Epithelial cell of esophagus (primary cell): ENCODE measurements at regions not wholly inside any gene's neighbourhood (a gene's known extent, or its start where the extent isn't known, plus 50 kb on each side); places are given as distances from the start of the nearest gene placed in this dataset.
A peak's percentile ranks its signal among the peaks of the same experiment; 100 is the strongest.

ENCODE experiments used
- DNase-seq: peaks from one replicate; pipeline ENCODE4 v3.0.0; 2010; ENCODE audit warnings: low read depth
- H3K4me3 ChIP-seq: 2 replicates; pipeline ENCODE4 v1.5.1; 2011; ENCODE audit warnings: mild to moderate bottlenecking, low read length, control low read depth
- TF ChIP-seq, protein P1 (sequence below): IDR thresholded peaks from 2 replicates; pipeline ENCODE4 v1.5.1; 2011; ENCODE audit warnings: low read depth, mild to moderate bottlenecking, low read length, control low read depth, inconsistent platforms; ENCODE audit not compliant: insufficient read depth; ENCODE audit errors: missing control alignments

DNA sequence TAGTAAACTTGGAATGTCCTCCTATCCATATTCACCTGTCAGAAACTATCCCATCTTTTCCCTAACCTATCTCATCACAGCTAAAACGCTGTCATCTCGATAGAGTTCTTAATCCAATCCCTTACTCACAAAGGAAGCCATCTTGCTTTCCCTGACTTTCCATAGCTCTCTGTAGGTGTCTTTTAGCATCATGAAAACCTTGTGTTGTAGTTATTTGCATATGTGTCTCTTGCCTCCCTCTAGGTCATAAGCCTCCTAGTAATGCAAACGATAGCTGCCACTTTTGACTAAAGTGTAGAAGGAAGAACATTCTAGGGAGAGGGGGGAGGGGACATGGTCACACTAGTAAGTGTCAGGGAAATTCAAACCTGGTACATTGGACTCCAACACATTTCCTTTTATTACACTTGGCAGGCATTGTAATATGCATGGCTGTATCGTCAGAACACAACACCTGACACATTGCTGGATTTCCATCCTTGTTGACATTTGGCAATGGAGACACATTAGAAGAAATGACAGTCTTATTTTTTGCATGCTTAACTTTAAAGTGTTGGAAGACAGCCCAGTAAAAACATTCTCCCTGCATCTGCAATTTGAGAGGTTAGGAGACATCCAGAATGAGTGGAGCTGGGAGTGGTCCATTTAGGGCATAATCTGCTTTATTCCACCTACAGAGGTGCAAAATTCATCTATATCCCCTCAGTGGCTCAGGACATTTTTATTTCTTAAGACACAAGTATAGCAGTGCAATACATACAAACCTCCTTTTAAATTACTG is 283.4 kb downstream of the HAO1 start:
- H3K4me3 ChIP-seq = no peak overlapping the region
- TF ChIP-seq, protein P1, sequence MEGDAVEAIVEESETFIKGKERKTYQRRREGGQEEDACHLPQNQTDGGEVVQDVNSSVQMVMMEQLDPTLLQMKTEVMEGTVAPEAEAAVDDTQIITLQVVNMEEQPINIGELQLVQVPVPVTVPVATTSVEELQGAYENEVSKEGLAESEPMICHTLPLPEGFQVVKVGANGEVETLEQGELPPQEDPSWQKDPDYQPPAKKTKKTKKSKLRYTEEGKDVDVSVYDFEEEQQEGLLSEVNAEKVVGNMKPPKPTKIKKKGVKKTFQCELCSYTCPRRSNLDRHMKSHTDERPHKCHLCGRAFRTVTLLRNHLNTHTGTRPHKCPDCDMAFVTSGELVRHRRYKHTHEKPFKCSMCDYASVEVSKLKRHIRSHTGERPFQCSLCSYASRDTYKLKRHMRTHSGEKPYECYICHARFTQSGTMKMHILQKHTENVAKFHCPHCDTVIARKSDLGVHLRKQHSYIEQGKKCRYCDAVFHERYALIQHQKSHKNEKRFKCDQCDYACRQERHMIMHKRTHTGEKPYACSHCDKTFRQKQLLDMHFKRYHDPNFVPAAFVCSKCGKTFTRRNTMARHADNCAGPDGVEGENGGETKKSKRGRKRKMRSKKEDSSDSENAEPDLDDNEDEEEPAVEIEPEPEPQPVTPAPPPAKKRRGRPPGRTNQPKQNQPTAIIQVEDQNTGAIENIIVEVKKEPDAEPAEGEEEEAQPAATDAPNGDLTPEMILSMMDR = no peak
- no peak for DNase-seq

DNA sequence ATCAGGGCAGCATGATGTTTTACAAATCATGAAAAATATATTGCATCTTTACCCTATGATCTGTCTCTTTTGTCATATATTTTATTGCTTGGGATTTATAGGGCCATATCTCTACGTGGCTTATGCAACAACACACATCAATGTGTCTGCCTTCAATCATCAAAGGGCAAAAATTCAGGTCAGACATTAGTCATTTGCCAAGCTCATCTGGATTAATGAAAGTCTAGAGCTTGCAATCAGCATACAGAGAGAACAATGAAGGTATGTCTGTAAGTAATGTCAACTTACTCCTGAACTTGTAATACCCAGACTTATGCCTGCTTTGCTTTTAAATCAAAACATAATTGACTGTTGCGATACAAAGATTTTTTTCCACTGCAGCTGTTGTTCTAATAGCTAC is 282.7 kb downstream of the HAO1 start:
- peak; percentile 67 for DNase-seq
- TF ChIP-seq, protein P1 = no peak
- H3K4me3 ChIP-seq = no peak overlapping the region

DNA sequence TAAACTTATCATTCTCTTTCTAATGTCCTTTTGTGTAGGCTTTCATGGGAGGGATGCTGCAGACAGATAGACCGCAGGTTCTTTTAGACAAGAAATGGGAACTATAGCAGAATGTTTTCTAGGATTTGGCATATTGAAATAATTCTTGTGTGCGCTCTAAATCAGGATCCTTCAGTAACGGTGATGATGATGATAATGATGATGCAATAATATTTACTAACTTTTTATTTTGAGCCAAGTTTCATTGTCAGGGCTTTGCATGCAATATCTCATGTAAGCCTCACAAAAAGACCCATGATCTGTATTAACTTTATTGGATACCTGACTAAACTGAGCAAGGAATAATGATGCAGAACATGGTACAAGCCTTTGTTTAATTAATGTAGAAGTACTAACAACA is 280.1 kb downstream of the HAO1 start:
- H3K4me3 ChIP-seq = no peak overlapping the region
- DNase-seq = no peak
- TF ChIP-seq, protein P1 = no peak

DNA sequence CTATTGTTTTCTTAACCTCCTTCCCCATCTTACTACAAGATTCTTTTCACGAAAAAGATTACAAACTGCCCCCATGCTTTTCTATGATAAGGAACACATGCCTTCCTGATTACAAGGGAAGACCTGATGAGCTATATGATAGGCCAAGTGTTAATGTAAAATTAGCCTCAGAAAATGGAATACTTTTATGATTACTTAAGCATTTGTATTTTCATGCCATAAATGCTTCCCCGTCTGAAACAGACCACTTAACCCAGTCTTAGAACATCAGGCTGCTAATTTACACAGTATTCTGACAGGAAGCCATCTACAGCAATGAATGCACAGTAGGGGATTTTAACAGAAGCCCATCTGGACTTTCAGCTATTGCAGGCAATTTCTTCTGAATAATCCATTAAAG is 274.9 kb downstream of the HAO1 start:
- TF ChIP-seq, protein P1 = no peak
- no peak overlapping the region for H3K4me3 ChIP-seq
- DNase-seq = no peak

DNA sequence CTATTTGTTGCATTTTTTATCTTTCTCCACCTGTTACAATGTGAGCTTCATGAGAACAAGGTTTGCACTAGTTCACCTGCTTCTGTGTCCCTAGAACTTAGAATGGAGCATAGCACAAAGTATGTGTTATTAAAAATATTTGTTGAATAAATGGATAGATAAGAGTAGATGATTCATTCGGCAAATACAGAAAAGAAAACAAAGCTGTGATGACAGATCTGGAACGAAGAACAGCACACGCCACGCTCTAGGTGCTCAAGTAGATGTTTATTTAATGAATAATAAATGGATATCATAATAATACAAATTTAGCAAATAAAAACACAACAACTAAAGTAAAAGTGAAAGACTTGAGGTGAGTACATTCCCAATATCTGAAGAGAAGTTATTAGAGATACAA is 273.1 kb downstream of the HAO1 start:
- TF ChIP-seq, protein P1 = no peak
- peak; percentile 77 for DNase-seq
- no peak overlapping the region for H3K4me3 ChIP-seq

DNA sequence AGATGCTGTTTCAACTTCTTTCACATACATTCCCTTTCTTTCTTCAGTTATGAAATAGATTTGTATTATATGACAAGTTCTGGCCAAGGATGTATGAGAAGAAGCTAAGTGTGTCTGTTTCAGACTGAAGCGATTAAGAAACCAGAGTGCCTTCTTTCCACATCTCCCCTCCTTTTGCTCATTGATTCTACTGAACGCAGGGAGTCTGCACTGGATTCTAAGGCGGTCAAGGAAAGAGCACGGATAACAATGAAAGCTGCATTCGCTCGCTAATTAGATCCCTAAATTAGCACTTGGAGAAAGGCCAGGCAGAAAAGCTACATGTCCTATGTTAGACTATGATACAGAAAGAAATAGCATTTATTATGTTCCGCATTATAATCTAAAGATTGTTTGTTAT is 267.7 kb downstream of the HAO1 start:
- H3K4me3 ChIP-seq = no peak overlapping the region
- DNase-seq = no peak
- TF ChIP-seq, protein P1 = no peak

DNA sequence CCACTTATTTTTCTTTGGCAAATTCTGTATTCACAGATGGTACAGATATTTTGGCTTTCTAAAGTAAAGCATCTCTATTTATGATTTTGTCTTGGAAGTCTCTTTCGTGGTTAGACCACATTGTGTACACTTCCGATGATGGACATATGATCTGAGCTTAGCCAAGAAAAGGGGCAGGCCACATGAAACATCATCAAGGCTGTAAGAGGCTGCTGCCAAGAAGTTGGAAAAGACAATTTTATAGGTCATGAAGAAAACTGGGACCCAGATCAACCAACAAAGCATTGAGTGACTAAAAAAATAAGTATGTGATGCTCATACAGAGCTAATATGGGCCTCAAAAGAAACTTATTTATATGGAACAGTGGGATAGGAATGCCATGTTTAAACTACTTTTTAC is 266.4 kb downstream of the HAO1 start:
- no peak overlapping the region for H3K4me3 ChIP-seq
- DNase-seq = no peak
- TF ChIP-seq, protein P1 = no peak
